Ectodermal cell (in vitro differentiated cells): ENCODE measurements at regions not wholly inside any gene's neighbourhood (a gene's known extent, or its start where the extent isn't known, plus 50 kb on each side); places are given as distances from the start of the nearest gene placed in this dataset.

Experiments used
- H3K27ac ChIP-seq: 2 replicates; pipeline ENCODE4 v1.7.0; 2013; ENCODE audit warnings: mild to moderate bottlenecking, low read depth, low read length; ENCODE audit not compliant: insufficient read depth, poor library complexity, severe bottlenecking
- H3K27me3 ChIP-seq: 2 replicates; pipeline ENCODE4 v1.7.0; 2013; ENCODE audit warnings: mild to moderate bottlenecking, low read length; ENCODE audit not compliant: insufficient read depth, control insufficient read depth, poor library complexity, severe bottlenecking
- H3K36me3 ChIP-seq: one replicate; pipeline ENCODE4 v1.7.0; 2013; ENCODE audit warnings: low read length; ENCODE audit not compliant: control insufficient read depth, insufficient read depth
- H3K4me1 ChIP-seq: one replicate; pipeline ENCODE4 v1.7.0; 2013; ENCODE audit warnings: low read length; ENCODE audit not compliant: control insufficient read depth, insufficient read depth
- H3K4me3 ChIP-seq: 2 replicates; pipeline ENCODE4 v1.7.0; 2013; ENCODE audit warnings: low read depth, low read length, control low read depth; ENCODE audit not compliant: insufficient read depth
- H3K9me3 ChIP-seq: 2 replicates; pipeline ENCODE4 v1.7.0; 2013; ENCODE audit warnings: mild to moderate bottlenecking, low read length, moderate library complexity; ENCODE audit not compliant: control insufficient read depth
- WGBS, 2 experiments: methylation state at CpG; one replicate each; pipeline ENCODE4 v1.1.7; 2013; ENCODE audit warnings: missing lambda C conversion rate in 2 of 2; 5-methylcytosine and 5-hydroxymethylcytosine counted together

GRCh38 chr4:153148791-153149190 is 55.5 kb upstream of the TRIM2 start:
- Histone ChIP-seq H3K27ac (no peak overlapping the region), H3K27me3 (peaks cover 21% of the 10 kb centered on the region), H3K36me3 (no peaks in the 10 kb centered on the region), H3K9me3 (no peaks in the 10 kb centered on the region), H3K4me3 (no peak overlapping the region), H3K4me1 (peaks cover 8% of the 10 kb centered on the region)
- 82 to 88% methylated on average over 3 of the region's 3 CpGs for WGBS, 2 experiments

GRCh38 chr4:153151535-153152455 is 52.4 kb upstream of the TRIM2 start:
- no peaks in the 10 kb centered on the region for H3K9me3 ChIP-seq
- H3K36me3 ChIP-seq = no peaks in the 10 kb centered on the region
- peaks cover 22% of the 10 kb centered on the region for H3K4me1 ChIP-seq
- peaks cover 46% of the 10 kb centered on the region for H3K27me3 ChIP-seq
- H3K27ac ChIP-seq = peak overlapping the region; percentile 60
- H3K4me3 ChIP-seq = peak overlapping the region; percentile 9
- 18% methylated on average over 24 to 25 of the region's 31 CpGs for WGBS, 2 experiments

DNA sequence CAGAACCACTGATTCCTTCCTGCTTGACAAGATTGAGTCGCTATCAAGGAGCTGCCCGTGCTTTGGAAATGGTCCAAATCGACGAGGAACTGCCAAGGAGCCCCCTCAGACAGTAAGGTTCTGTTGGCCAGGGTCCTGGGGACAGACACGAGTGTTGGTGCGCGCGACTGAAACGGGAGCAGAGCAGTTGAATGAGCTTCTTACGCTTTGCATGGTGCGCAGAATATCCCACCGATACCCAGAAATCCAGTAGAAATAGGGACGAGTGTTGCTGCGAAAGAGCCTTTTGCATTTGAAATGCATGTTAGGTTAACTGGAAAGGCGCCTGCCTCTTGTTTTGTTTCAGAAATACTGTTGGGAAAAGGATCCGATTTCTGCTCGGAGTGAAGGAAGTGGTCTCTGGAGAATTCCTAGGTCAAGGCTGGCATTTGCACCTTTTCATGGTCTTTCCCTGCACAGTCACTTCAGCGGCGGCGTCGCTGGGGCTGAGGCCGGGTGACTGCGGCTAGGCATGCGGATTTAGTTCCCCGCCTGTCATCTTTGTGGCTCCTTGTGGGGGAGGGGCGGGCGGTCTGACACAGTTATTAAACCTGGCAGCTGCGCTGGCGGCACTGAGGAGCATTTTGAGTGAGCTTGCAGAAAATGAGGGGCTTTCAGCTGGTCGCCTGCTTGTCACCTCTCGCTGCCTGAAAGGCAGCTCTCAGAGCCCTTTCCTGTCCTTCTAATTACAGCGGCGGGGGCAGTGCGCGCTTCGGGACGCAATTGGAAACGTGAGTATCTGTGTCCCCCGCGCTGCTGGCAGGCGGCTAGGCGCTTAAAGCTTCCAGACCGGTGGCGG is 51.5 kb upstream of the TRIM2 start:
- peaks cover 46% of the 10 kb centered on the region for H3K27me3 ChIP-seq
- WGBS, 2 experiments = 1% methylated on average over 44 of the region's 44 CpGs
- peak overlapping the region; percentile 40 for H3K4me3 ChIP-seq
- no peaks in the 10 kb centered on the region for H3K36me3 ChIP-seq
- peak overlapping the region; percentile 45 for H3K27ac ChIP-seq
- no peaks in the 10 kb centered on the region for H3K9me3 ChIP-seq
- H3K4me1 ChIP-seq = peaks cover 26% of the 10 kb centered on the region

- Histone ChIP-seq H3K9me3 (no peaks in the 10 kb centered on the region), H3K4me1 (peaks cover 26% of the 10 kb centered on the region), H3K27me3 (peaks cover 46% of the 10 kb centered on the region), H3K27ac (peak overlapping the region; percentile 45), H3K4me3 (peak overlapping the region; percentile 40), H3K36me3 (no peaks in the 10 kb centered on the region)
- WGBS, 2 experiments = 0 to 1% methylated on average over 56 of the region's 56 CpGs
Measured at GRCh38 chr4:153153339-153153871, 50.8 kb upstream of the TRIM2 start.

DNA sequence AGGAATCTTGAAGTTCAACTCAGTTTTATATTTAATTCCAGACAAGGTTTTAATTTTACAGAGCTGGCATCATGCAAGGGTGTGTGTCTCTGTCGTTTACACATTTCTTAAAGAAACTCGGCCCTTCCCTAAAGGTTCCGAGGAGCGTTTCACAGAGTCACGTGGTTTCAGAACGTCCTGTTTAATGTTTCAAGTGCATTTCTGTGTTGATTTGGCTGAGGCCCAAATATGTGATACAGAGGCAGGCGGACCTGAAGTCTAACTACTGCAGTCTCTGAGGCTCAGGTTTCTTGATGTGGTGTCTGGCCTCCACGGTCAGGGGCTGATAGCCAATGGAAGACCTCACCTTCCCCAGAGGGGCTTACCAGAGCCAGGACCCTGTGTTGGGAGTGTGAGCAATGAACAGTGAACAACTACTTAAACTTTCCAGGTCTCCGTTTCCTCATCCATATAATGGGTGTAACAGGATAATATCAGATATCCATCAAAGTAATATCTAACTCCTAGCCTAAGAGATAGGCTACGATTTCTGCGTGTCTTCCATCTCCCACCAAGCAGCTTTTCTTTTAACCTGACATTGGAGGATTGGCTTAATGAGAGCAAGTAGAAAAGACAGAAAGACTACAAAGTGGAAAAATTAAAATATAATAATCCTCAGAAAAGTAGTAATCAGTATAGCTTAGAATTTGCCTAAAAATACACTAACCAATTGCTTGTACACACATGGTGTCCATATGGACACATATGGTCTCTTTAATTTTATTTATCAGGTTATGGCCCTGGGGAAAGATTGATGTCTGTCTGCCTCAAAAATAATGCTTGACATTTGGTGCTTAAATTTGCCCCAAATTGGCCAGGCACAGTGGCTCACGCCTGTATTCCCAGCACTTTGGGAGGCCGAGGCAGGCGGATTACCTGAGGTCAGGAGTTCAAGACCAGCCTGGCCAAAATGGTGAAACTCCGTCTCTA is 50.0 kb upstream of the TRIM2 start:
- Histone ChIP-seq H3K27ac (no peak overlapping the region), H3K4me3 (peak overlapping the region; percentile 40), H3K9me3 (no peaks in the 10 kb centered on the region), H3K4me1 (peaks cover 26% of the 10 kb centered on the region), H3K36me3 (no peaks in the 10 kb centered on the region), H3K27me3 (peaks cover 46% of the 10 kb centered on the region)
- WGBS, 2 experiments = 59 to 62% methylated on average over 14 to 15 of the region's 15 CpGs
